Stimulated activated CD8-positive, alpha-beta memory T cell treated with anti-CD3 and anti-CD28 coated beads, Interleukin-15, amount 100 ng/mL, for 48 hours (primary cell): ENCODE measurements at regions not wholly inside any gene's neighbourhood (a gene's known extent, or its start where the extent isn't known, plus 50 kb on each side); places are given as distances from the start of the nearest gene placed in this dataset.

Source experiments
- DNase-seq, 2 donors: peaks; one replicate each; pipeline ENCODE4 v3.0.0-alpha.2; 2020; ENCODE audit warnings: low read depth in 2 of 2

GRCh38 chr1:213724640-213725536 lies 262.9 kb upstream of the PROX1 start:
- no peak for DNase-seq

- no peak for DNase-seq
Observed at GRCh38 chr1:213727853-213728592, 259.8 kb upstream of the PROX1 start.

GRCh38 chr1:213728593-213729536 lies 258.9 kb upstream of the PROX1 start:
- no peak for DNase-seq

GRCh38 chr1:213733705-213734104 lies 254.1 kb upstream of the PROX1 start:
- DNase-seq, result no peak

GRCh38 chr1:213737398-213738035 lies 250.3 kb upstream of the PROX1 start:
- no peak for DNase-seq

GRCh38 chr1:213738658-213739057 lies 249.1 kb upstream of the PROX1 start:
- no peak for DNase-seq

- no peak for DNase-seq
Observed at GRCh38 chr1:213742992-213743391, 244.8 kb upstream of the PROX1 start.

- DNase-seq, result no peak
Observed at GRCh38 chr1:213744780-213745179, 243.0 kb upstream of the PROX1 start.

- no peak for DNase-seq
Observed at GRCh38 chr1:213745451-213745850, 242.3 kb upstream of the PROX1 start.

- no peak for DNase-seq
Observed at GRCh38 chr1:213749558-213749957, 238.2 kb upstream of the PROX1 start.

- no peak for DNase-seq
Observed at GRCh38 chr1:213750231-213751063, 237.3 kb upstream of the PROX1 start.

- no peak for DNase-seq
Observed at GRCh38 chr1:213751064-213751397, 236.7 kb upstream of the PROX1 start.

GRCh38 chr1:213759359-213760181 lies 228.2 kb upstream of the PROX1 start:
- DNase-seq, result no peak

- peak in 1 of 2 donors; percentile 7 for DNase-seq
Observed at GRCh38 chr1:213761845-213762407, 225.8 kb upstream of the PROX1 start.

GRCh38 chr1:213767683-213768082 lies 220.1 kb upstream of the PROX1 start:
- DNase-seq, result no peak

GRCh38 chr1:213772128-213773063 lies 215.4 kb upstream of the PROX1 start:
- no peak for DNase-seq

- DNase-seq, result no peak
Observed at GRCh38 chr1:213773975-213774374, 213.8 kb upstream of the PROX1 start.

- DNase-seq, result no peak
Observed at GRCh38 chr1:213776969-213777368, 210.8 kb upstream of the PROX1 start.
